ENCODE measurements at regions not wholly inside any gene's neighbourhood (a gene's known extent, or its start where the extent isn't known, plus 50 kb on each side); places are given as distances from the start of the nearest gene placed in this dataset.

GRCh38 chr2:22902180-22902550, 482.8 kb upstream of the KLHL29 start:
- Histone ChIP-seq H4K20me1 (ENCODE audit: insufficient read depth, low read length) (no peaks in the 10 kb centered on the region), H2AFZ (replicated peaks; ENCODE audit: low read length, poor library complexity) (no peak overlapping the region), H3K4me1 (ENCODE audit: control insufficient read depth, insufficient read depth, low read length) (no peaks in the 10 kb centered on the region), H3K56ac (ENCODE audit: extremely low read depth, insufficient read depth, low read length) (no peak overlapping the region), H3K9ac (ENCODE audit: low read depth, low read length) (no peak overlapping the region), H2BK120ac (ENCODE audit: low read depth, low read length) (no peak overlapping the region), H4K5ac (ENCODE audit: low read depth, low read length) (no peak overlapping the region), H2BK5ac (ENCODE audit: low read depth, low read length, poor library complexity, severe bottlenecking) (no peak overlapping the region), H2AK5ac (ENCODE audit: low read depth, low read length) (no peak overlapping the region), H3K18ac (ENCODE audit: low read depth, low read length) (no peak overlapping the region), H3K4me2 (ENCODE audit: low read depth, low read length) (no peak overlapping the region), H3K27me3 (ENCODE audit: control insufficient read depth, insufficient read depth, low read length) (no peaks in the 10 kb centered on the region), H3K9me1 (ENCODE audit: insufficient read depth, low read length) (no peaks in the 10 kb centered on the region), H3K23ac (ENCODE audit: low read depth, low read length) (no peak overlapping the region), H4K8ac (ENCODE audit: low read depth in 2 of 2, low read length in 2 of 2) (no peak overlapping the region), H2AK9ac (replicated peaks; ENCODE audit: low read depth, low read length, poor library complexity) (no peak overlapping the region), H3K14ac (replicated peaks; ENCODE audit: low read depth, low read length) (no peak overlapping the region), H3K9me3 (ENCODE audit: control insufficient read depth, insufficient read depth, low read length) (peaks cover 10% of the 10 kb centered on the region), H2BK15ac (ENCODE audit: low read depth, low read length) (no peak overlapping the region), H3K36me3 (ENCODE audit: control insufficient read depth, insufficient read depth, low read length) (no peaks in the 10 kb centered on the region), H3K4ac (ENCODE audit: low read depth, low read length) (no peak overlapping the region), H2BK20ac (ENCODE audit: low read depth, low read length) (no peak overlapping the region), H3K27ac (ENCODE audit: insufficient read depth, low read length) (no peak overlapping the region), H4K91ac (ENCODE audit: insufficient read depth, low read depth, low read length) (no peak overlapping the region), H3K79me1 (ENCODE audit: low read depth in 1 of 2, low read length in 2 of 2) (no peaks in the 10 kb centered on the region), H3K4me3 (ENCODE audit: insufficient read depth, low read depth, low read length) (no peak overlapping the region)
- no peak for ATAC-seq (ENCODE audit: low read depth)
- CTCF ChIA-PET, result no interaction called here
- no TSS peak for BruUV-seq (replicated peaks)
- in situ Hi-C loops (cut with MboI; ENCODE audit: low sequenced_read_pairs), result no loop called here
- intact Hi-C loops (cut with micrococcal nuclease), result no loop called here
- 13% methylated on average over 2 of the region's 5 CpGs; no CpG with 5 or more reads in 1 of the 2 experiments for WGBS, 2 experiments (ENCODE audit: extremely low coverage in 2 of 2, insufficient read length in 1 of 2)
- TF ChIP-seq CEBPB (IDR thresholded peaks at IDR 0.05; ENCODE audit: low read depth, low read length) (no peak), RCOR1 (IDR thresholded peaks at IDR 0.05; ENCODE audit: insufficient replicate concordance, low read length) (no peak), SMC3 (IDR thresholded peaks at IDR 0.05; ENCODE audit: low read depth, low read length) (no peak), RFX5 (IDR thresholded peaks at IDR 0.05; ENCODE audit: low read depth, low read length) (no peak), RAD21 (IDR thresholded peaks at IDR 0.05; ENCODE audit: low read length) (no peak), ELK1 (IDR thresholded peaks at IDR 0.05; ENCODE audit: borderline replicate concordance, low read depth, low read length) (no peak), CTCF (conservative IDR thresholded peaks at IDR 0.05; ENCODE audit: low read depth, low read length) (no peak), BHLHE40 (IDR thresholded peaks at IDR 0.05; ENCODE audit: low read depth, low read length) (no peak), POLR2A (IDR thresholded peaks at IDR 0.05; ENCODE audit: low read depth, low read length) (no peak), MAFK (IDR thresholded peaks at IDR 0.05; ENCODE audit: low read depth, low read length) (no peak), NFE2L2 (IDR thresholded peaks at IDR 0.05; ENCODE audit: low read depth, low read length) (no peak), USF2 (IDR thresholded peaks at IDR 0.05; ENCODE audit: low read depth, low read length) (no peak), MAZ (IDR thresholded peaks at IDR 0.05; ENCODE audit: borderline replicate concordance, low read depth, low read length) (no peak), FOS (IDR thresholded peaks at IDR 0.05; ENCODE audit: low read depth, low read length) (no peak), MXI1 (IDR thresholded peaks at IDR 0.05; ENCODE audit: borderline replicate concordance, low read depth, low read length) (no peak), CHD1 (IDR thresholded peaks at IDR 0.05; ENCODE audit: low read depth, low read length) (no peak)
- dilution Hi-C loops (cut with HindIII; ENCODE audit: low sequenced_read_pairs, unreplicated experiment), result no loop called here
- DNase-seq, result no peak
- POLR2A ChIA-PET (ENCODE audit: unreplicated experiment), result no interaction called here

Data from IMR-90 (cell line).